GM21515 (cell line): ENCODE measurements at regions not wholly inside any gene's neighbourhood (a gene's known extent, or its start where the extent isn't known, plus 50 kb on each side); places are given as distances from the start of the nearest gene placed in this dataset.

Source experiments
- ATAC-seq: cut with Tn5 transposase; IDR thresholded peaks from one replicate; pipeline ENCODE4 v1.9.1; 2021; ENCODE audit not compliant: unreplicated experiment

- no peak for ATAC-seq
Observed at GRCh38 chr3:117728226-117728625, 1018.6 kb downstream of the TUSC7 start.

GRCh38 chr3:117734496-117734895, 1024.9 kb downstream of the TUSC7 start:
- no peak for ATAC-seq

GRCh38 chr3:117735481-117736101, 1026.0 kb downstream of the TUSC7 start:
- ATAC-seq: no peak

GRCh38 chr3:117736846-117737245, 1027.3 kb downstream of the TUSC7 start:
- ATAC-seq: no peak

GRCh38 chr3:117743993-117744392, 1034.4 kb downstream of the TUSC7 start:
- no peak for ATAC-seq

- no peak for ATAC-seq
Observed at GRCh38 chr3:117744935-117745334, 1035.4 kb downstream of the TUSC7 start.

- no peak for ATAC-seq
Observed at GRCh38 chr3:117745516-117745915, 1035.9 kb downstream of the TUSC7 start.

GRCh38 chr3:117746066-117746465, 1036.5 kb downstream of the TUSC7 start:
- ATAC-seq: no peak

- ATAC-seq: no peak
Observed at GRCh38 chr3:117748131-117748530, 1038.6 kb downstream of the TUSC7 start.

GRCh38 chr3:117750674-117751269, 1041.2 kb downstream of the TUSC7 start:
- no peak for ATAC-seq

- no peak for ATAC-seq
Observed at GRCh38 chr3:117751651-117752050, 1042.1 kb downstream of the TUSC7 start.

- no peak for ATAC-seq
Observed at GRCh38 chr3:117752984-117753717, 1043.6 kb downstream of the TUSC7 start.

- no peak for ATAC-seq
Observed at GRCh38 chr3:117754058-117754457, 1044.5 kb downstream of the TUSC7 start.

- no peak for ATAC-seq
Observed at GRCh38 chr3:117754841-117755240, 1045.3 kb downstream of the TUSC7 start.

- no peak for ATAC-seq
Observed at GRCh38 chr3:117756563-117756962, 1047.0 kb downstream of the TUSC7 start.

GRCh38 chr3:117761703-117762620, 1052.4 kb downstream of the TUSC7 start:
- ATAC-seq: no peak

GRCh38 chr3:117762621-117763037, 1053.0 kb downstream of the TUSC7 start:
- no peak for ATAC-seq

- no peak for ATAC-seq
Observed at GRCh38 chr3:117763561-117763960, 1054.0 kb downstream of the TUSC7 start.

- ATAC-seq: no peak
Observed at GRCh38 chr3:117768581-117768980, 1059.0 kb downstream of the TUSC7 start.

GRCh38 chr3:117774130-117774529, 1064.6 kb downstream of the TUSC7 start:
- ATAC-seq: no peak

- ATAC-seq: no peak
Observed at GRCh38 chr3:117786349-117786748, 1076.8 kb downstream of the TUSC7 start.
